ENCODE measurements at regions not wholly inside any gene's neighbourhood (a gene's known extent, or its start where the extent isn't known, plus 50 kb on each side); places are given as distances from the start of the nearest gene placed in this dataset.

- TF ChIP-seq SUZ12 (IDR thresholded peaks at IDR 0.05; ENCODE audit: extremely low read depth, insufficient read depth, insufficient read length) (no peak), YY1 (IDR thresholded peaks at IDR 0.05; ENCODE audit: insufficient read depth, insufficient read length) (no peak)
Observed at GRCh38 chr4:11175374-11175773, 253.3 kb downstream of the HS3ST1 start.

All from NT2/D1 (cell line).